Esophagus muscularis mucosa (tissue), 4 donors: ENCODE measurements at regions not wholly inside any gene's neighbourhood (a gene's known extent, or its start where the extent isn't known, plus 50 kb on each side); places are given as distances from the start of the nearest gene placed in this dataset.

Source experiments
- DNase-seq: peaks from one replicate; pipeline ENCODE4 v3.0.0-alpha.2; 2017; ENCODE audit errors: extremely low spot score
- H3K27ac ChIP-seq, 4 donors: fragments of 200-600 bp; sonication (generic); replicated peaks in 1 of 4; 1 replicate in 3 of 4; 2 replicates in 1 of 4; pipeline ENCODE4 v1.5.1; 2016 to 2019; ENCODE audit warnings: mild to moderate bottlenecking in 1 of 4
- H3K27me3 ChIP-seq, 4 donors: fragments of 200-600 bp; sonication (generic); one replicate each; pipeline versions ENCODE4 v1.5.1 to v1.6.0; 2016 to 2019
- H3K36me3 ChIP-seq, 4 donors: fragments of 200-600 bp; sonication (generic); one replicate each; pipeline ENCODE4 v1.5.1; 2016 to 2019
- H3K4me1 ChIP-seq, 4 donors: fragments of 200-600 bp; sonication (generic); one replicate each; pipeline ENCODE4 v1.5.1; 2016 to 2019
- H3K4me3 ChIP-seq, 4 donors: fragments of 200-600 bp; sonication (generic); 1 replicate in 2 of 4; 2 replicates in 2 of 4; pipeline ENCODE4 v1.5.1; 2016 to 2019; ENCODE audit warnings: mild to moderate bottlenecking in 4 of 4, moderate library complexity in 1 of 4
- H3K9me3 ChIP-seq, 4 donors: fragments of 200-600 bp; sonication (generic); 1 replicate in 3 of 4; 2 replicates in 1 of 4; pipeline ENCODE4 v1.5.1; 2016 to 2019
- EP300 ChIP-seq: sonication (generic); formaldehyde crosslinking; IDR thresholded peaks from one replicate; pipeline ENCODE4 v1.6.1; 2017; ENCODE audit warnings: antibody characterized with exemption
- POLR2A ChIP-seq: fragments of 450-650 bp; IDR thresholded peaks from one replicate; pipeline ENCODE4 v1.6.1; 2017; ENCODE audit warnings: antibody characterized with exemption, moderate library complexity, mild to moderate bottlenecking, low read depth
- POLR2AphosphoS5 ChIP-seq, 2 donors: sonication (generic); formaldehyde crosslinking; IDR thresholded peaks; one replicate each; pipeline ENCODE4 v1.6.1; 2017; ENCODE audit warnings: antibody characterized with exemption in 2 of 2
- WGBS: methylation state at CpG from one replicate; pipeline ENCODE4 v1.1.5; 2018; 5-methylcytosine and 5-hydroxymethylcytosine counted together
- intact Hi-C: fragments of 100-400 bp; cut with DNase I; formaldehyde crosslinking; loops from one replicate; pipeline ENCODE4 v1.15.1; 2023
- TF ChIP-seq, protein P1 (sequence below), 3 experiments: fragments of 200-600 bp in 2 of 3; fragments of 450-650 bp in 1 of 3; sonication (generic) in 2 of 3; IDR thresholded peaks; one replicate each; pipeline ENCODE4 v1.5.1; 2017 to 2019; ENCODE audit warnings: antibody characterized with exemption in 3 of 3, mild to moderate bottlenecking in 2 of 3, moderate library complexity in 1 of 3

DNA sequence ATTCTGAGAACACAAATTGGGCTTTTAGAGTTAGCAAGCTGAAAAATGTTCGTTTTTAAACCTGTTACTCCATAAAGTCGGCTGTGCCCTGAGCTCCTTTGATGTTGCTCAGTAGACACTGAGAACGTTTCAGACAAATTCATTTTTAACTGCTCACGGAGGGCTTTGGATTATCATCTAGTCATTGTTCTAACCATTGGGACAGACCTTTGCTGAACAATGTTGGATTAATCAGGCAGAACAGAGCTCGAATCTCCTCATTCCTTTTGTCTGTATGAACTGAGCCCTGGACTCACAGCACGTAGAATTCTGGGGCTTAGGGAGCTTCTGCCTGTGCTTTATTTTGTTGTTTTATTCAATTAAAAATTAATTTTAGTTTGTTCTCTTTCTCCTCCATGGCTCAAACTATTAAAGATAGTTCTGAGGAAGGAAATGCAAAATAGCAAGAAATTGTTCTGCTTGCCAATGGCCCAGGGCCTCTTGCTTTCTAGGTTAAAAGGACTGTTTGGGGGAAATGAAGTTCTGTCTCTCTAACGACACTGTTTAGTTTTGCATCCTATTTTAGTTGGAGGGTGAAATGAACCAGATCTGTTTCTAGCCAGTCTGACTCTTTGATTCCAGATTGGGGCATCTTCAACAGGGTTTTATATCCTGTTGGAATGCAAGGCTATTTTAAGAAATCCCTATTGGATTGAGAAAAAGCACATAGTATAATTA lies 114.7 kb upstream of the CXCR4 start:
- intact Hi-C loops: no loop called here
- H3K4me1 ChIP-seq: peaks cover 13 to 39% (median 29%) of the 10 kb centered on the region in 4 donors
- DNase-seq: no peak
- 36% methylated on average over 7 of the region's 7 CpGs for WGBS
- no peaks in the 10 kb centered on the region for H3K27me3 ChIP-seq
- no peaks in the 10 kb centered on the region for H3K9me3 ChIP-seq
- H3K36me3 ChIP-seq: no peaks in the 10 kb centered on the region
- no peak overlapping the region for H3K27ac ChIP-seq
- TF ChIP-seq POLR2A: no peak
- TF ChIP-seq, protein P1, sequence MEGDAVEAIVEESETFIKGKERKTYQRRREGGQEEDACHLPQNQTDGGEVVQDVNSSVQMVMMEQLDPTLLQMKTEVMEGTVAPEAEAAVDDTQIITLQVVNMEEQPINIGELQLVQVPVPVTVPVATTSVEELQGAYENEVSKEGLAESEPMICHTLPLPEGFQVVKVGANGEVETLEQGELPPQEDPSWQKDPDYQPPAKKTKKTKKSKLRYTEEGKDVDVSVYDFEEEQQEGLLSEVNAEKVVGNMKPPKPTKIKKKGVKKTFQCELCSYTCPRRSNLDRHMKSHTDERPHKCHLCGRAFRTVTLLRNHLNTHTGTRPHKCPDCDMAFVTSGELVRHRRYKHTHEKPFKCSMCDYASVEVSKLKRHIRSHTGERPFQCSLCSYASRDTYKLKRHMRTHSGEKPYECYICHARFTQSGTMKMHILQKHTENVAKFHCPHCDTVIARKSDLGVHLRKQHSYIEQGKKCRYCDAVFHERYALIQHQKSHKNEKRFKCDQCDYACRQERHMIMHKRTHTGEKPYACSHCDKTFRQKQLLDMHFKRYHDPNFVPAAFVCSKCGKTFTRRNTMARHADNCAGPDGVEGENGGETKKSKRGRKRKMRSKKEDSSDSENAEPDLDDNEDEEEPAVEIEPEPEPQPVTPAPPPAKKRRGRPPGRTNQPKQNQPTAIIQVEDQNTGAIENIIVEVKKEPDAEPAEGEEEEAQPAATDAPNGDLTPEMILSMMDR (IDR thresholded peaks at IDR 0.05): no peak
- TF ChIP-seq EP300: no peak
- TF ChIP-seq POLR2AphosphoS5 (IDR thresholded peaks at IDR 0.05): no peak
- no peak overlapping the region for H3K4me3 ChIP-seq

DNA sequence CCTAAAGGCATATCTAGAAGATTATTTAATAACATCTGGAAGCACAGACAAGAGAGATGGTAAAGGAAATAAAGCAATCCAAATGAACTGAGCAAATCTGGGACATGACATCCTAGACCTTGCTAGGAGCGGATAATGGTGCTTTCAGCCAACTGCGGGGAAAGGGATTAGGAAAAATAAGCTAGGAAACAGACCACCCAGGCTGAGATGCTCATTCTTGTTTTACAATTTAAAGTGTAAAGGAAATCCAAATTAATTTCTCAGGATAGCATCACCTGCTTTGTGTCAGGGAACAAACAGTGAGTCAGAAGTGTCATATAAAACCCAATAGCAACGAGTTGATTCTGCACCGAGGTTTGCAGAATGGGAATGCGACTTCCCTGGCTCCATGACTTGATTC lies 112.5 kb upstream of the CXCR4 start:
- intact Hi-C loops: no loop called here
- Histone ChIP-seq H3K36me3 (no peaks in the 10 kb centered on the region), H3K27me3 (no peaks in the 10 kb centered on the region), H3K27ac (no peak overlapping the region), H3K4me3 (no peak overlapping the region), H3K4me1 (peaks cover 5 to 33% (median 17%) of the 10 kb centered on the region in 4 donors), H3K9me3 (no peaks in the 10 kb centered on the region)
- no peak for TF ChIP-seq POLR2A
- TF ChIP-seq, protein P1 (IDR thresholded peaks at IDR 0.05): no peak
- no peak for TF ChIP-seq EP300
- TF ChIP-seq POLR2AphosphoS5 (IDR thresholded peaks at IDR 0.05): no peak
- DNase-seq: no peak
- WGBS: 67% methylated on average over 5 of the region's 5 CpGs

DNA sequence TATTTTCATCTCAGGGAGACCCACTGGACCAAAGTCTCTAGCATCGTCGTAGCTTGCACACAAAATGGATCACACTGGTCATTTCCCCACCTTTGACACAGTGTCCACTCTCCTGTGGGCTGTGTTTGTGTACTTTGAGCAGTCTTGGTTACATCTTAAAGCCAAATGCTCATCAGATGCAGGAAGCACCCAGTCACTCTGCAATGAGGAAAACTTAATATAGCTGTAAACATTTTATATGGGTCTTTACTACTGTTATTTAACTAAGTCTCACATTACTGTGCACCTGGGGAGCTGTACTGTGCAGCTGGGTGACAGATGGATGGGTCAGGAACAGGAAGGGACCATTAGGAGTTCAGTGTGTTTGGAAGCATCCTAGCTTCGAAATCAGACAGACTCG lies 109.0 kb upstream of the CXCR4 start:
- Histone ChIP-seq H3K36me3 (no peaks in the 10 kb centered on the region), H3K27me3 (no peaks in the 10 kb centered on the region), H3K27ac (no peak overlapping the region), H3K4me3 (no peak overlapping the region), H3K9me3 (no peaks in the 10 kb centered on the region), H3K4me1 (peaks cover 0 to 6% (median under 1%) of the 10 kb centered on the region in 4 donors)
- DNase-seq: no peak
- 86% methylated on average over 4 of the region's 4 CpGs for WGBS
- intact Hi-C loops: no loop called here
- TF ChIP-seq POLR2A (no peak), EP300 (no peak), POLR2AphosphoS5 (IDR thresholded peaks at IDR 0.05) (no peak)
- TF ChIP-seq, protein P1 (IDR thresholded peaks at IDR 0.05): no peak

DNA sequence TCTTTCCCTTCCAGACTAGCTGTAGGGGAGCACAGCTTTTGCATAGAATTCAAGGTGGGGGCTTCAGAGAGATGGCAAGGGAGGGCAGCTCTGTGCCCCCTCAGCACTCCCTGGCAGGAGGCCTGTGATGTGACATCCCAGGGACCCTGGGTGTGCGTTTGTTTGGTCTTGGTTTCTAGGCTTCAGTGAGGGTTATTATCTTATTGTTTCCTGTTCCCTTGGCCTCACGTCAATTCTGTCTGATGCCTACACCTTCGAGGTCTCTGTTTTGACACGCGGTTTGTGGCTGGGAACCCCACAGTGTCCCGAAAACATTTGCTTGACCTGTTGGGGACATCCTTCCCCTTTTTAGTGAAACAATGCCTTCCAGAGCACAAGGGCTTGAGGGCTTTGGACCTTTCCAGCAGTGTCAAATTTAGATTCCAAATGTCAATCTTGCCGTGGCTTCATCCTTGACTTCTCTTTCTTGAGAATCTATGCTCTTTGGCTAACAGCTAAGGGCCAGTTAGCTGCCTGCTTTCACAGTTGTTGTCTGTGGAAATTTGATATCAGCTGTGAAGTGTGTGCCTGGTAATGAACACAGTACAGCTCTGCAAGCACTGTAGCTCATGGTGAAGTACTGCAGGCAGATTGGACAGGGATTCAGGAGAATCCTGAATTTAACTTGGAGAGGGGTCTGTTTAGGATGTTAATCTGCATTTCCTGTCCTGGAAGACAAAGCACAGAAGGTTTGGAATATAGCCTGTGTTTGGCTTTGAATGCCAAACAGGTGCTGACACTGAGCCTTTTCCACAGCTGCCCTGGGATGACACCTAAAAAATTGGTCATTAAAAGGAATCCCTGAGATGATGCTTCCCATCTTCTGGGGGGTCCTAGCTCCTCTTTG lies 108.2 kb upstream of the CXCR4 start:
- Histone ChIP-seq H3K27me3 (no peaks in the 10 kb centered on the region), H3K9me3 (no peaks in the 10 kb centered on the region), H3K4me3 (no peak overlapping the region), H3K27ac (no peak overlapping the region), H3K36me3 (no peaks in the 10 kb centered on the region), H3K4me1 (peaks cover 0 to 6% (median 0%) of the 10 kb centered on the region in 4 donors)
- intact Hi-C loops: no loop called here
- DNase-seq: no peak
- 51% methylated on average over 7 of the region's 7 CpGs for WGBS
- TF ChIP-seq, protein P1 (IDR thresholded peaks at IDR 0.05): no peak
- no peak for TF ChIP-seq POLR2A
- TF ChIP-seq EP300: no peak
- no peak for TF ChIP-seq POLR2AphosphoS5 (IDR thresholded peaks at IDR 0.05)
